ENCODE measurements at regions not wholly inside any gene's neighbourhood (a gene's known extent, or its start where the extent isn't known, plus 50 kb on each side); places are given as distances from the start of the nearest gene placed in this dataset.

GRCh38 chr3:74445541-74445940 lies 168.9 kb downstream of the CNTN3 start:
- 68 to 70% methylated on average over 1 of the region's 1 CpG for WGBS, 2 donors
- ATAC-seq (ENCODE audit: insufficient read depth, low FRiP score): no peak
- H3K4me3 ChIP-seq: no peak overlapping the region
- H3K36me3 ChIP-seq (ENCODE audit: control insufficient read depth in 4 of 4, insufficient read depth in 4 of 4, low read length in 4 of 4): no peaks in the 10 kb centered on the region
- TF ChIP-seq CTCF (IDR thresholded peaks at IDR 0.05; ENCODE audit: control extremely low read depth, extremely low read depth): no peak
- DNase-seq: no peak
- no peaks in the 10 kb centered on the region for H3K27me3 ChIP-seq (ENCODE audit: control insufficient read depth in 3 of 3, insufficient read depth in 3 of 3, low read length in 2 of 3)
- H3K27ac ChIP-seq (ENCODE audit: low read depth in 1 of 2, low read length in 1 of 2): no peak overlapping the region
- no peak overlapping the region for H3K9ac ChIP-seq (ENCODE audit: insufficient read depth in 1 of 2, low read length in 2 of 2)
- no peaks in the 10 kb centered on the region for H3K9me3 ChIP-seq (ENCODE audit: control insufficient read depth in 4 of 4, insufficient read depth in 3 of 4, low read length in 3 of 4)
- peaks cover 0 to 2% (median 0%) of the 10 kb centered on the region in 5 donors for H3K4me1 ChIP-seq (ENCODE audit: control insufficient read depth in 5 of 5, insufficient read depth in 5 of 5, low read length in 5 of 5)

- H3K27me3 ChIP-seq (ENCODE audit: control insufficient read depth in 3 of 3, insufficient read depth in 3 of 3, low read length in 2 of 3): no peaks in the 10 kb centered on the region
- H3K27ac ChIP-seq (ENCODE audit: low read depth in 1 of 2, low read length in 1 of 2): no peak overlapping the region
- H3K4me3 ChIP-seq: no peak overlapping the region
- ATAC-seq (ENCODE audit: insufficient read depth, low FRiP score): no peak
- DNase-seq: no peak
- no peaks in the 10 kb centered on the region for H3K9me3 ChIP-seq (ENCODE audit: control insufficient read depth in 4 of 4, insufficient read depth in 3 of 4, low read length in 3 of 4)
- H3K36me3 ChIP-seq (ENCODE audit: control insufficient read depth in 4 of 4, insufficient read depth in 4 of 4, low read length in 4 of 4): no peaks in the 10 kb centered on the region
- no peak for TF ChIP-seq CTCF (IDR thresholded peaks at IDR 0.05; ENCODE audit: control extremely low read depth, extremely low read depth)
- no peak overlapping the region for H3K9ac ChIP-seq (ENCODE audit: insufficient read depth in 1 of 2, low read length in 2 of 2)
- H3K4me1 ChIP-seq (ENCODE audit: control insufficient read depth in 5 of 5, insufficient read depth in 5 of 5, low read length in 5 of 5): peaks cover 0 to 2% (median 0%) of the 10 kb centered on the region in 5 donors
Measured at GRCh38 chr3:74443102-74443501, 171.4 kb downstream of the CNTN3 start.

GRCh38 chr3:74442683-74443082 lies 171.8 kb downstream of the CNTN3 start:
- H3K27me3 ChIP-seq (ENCODE audit: control insufficient read depth in 3 of 3, insufficient read depth in 3 of 3, low read length in 2 of 3): no peaks in the 10 kb centered on the region
- no peak for TF ChIP-seq CTCF (IDR thresholded peaks at IDR 0.05; ENCODE audit: control extremely low read depth, extremely low read depth)
- DNase-seq (no peak), ATAC-seq (ENCODE audit: insufficient read depth, low FRiP score) (no peak)
- no peak overlapping the region for H3K4me3 ChIP-seq
- no peaks in the 10 kb centered on the region for H3K9me3 ChIP-seq (ENCODE audit: control insufficient read depth in 4 of 4, insufficient read depth in 3 of 4, low read length in 3 of 4)
- H3K9ac ChIP-seq (ENCODE audit: insufficient read depth in 1 of 2, low read length in 2 of 2): no peak overlapping the region
- H3K36me3 ChIP-seq (ENCODE audit: control insufficient read depth in 4 of 4, insufficient read depth in 4 of 4, low read length in 4 of 4): no peaks in the 10 kb centered on the region
- no peak overlapping the region for H3K27ac ChIP-seq (ENCODE audit: low read depth in 1 of 2, low read length in 1 of 2)
- peaks cover 0 to 2% (median 0%) of the 10 kb centered on the region in 5 donors for H3K4me1 ChIP-seq (ENCODE audit: control insufficient read depth in 5 of 5, insufficient read depth in 5 of 5, low read length in 5 of 5)

- Histone ChIP-seq H3K4me3 (no peak overlapping the region), H3K9me3 (ENCODE audit: control insufficient read depth in 4 of 4, insufficient read depth in 3 of 4, low read length in 3 of 4) (no peaks in the 10 kb centered on the region), H3K36me3 (ENCODE audit: control insufficient read depth in 4 of 4, insufficient read depth in 4 of 4, low read length in 4 of 4) (no peaks in the 10 kb centered on the region), H3K9ac (ENCODE audit: insufficient read depth in 1 of 2, low read length in 2 of 2) (no peak overlapping the region), H3K4me1 (ENCODE audit: control insufficient read depth in 5 of 5, insufficient read depth in 5 of 5, low read length in 5 of 5) (peaks cover 0 to 2% (median 0%) of the 10 kb centered on the region in 5 donors), H3K27me3 (ENCODE audit: control insufficient read depth in 3 of 3, insufficient read depth in 3 of 3, low read length in 2 of 3) (no peaks in the 10 kb centered on the region), H3K27ac (ENCODE audit: low read depth in 1 of 2, low read length in 1 of 2) (no peak overlapping the region)
- no peak for ATAC-seq (ENCODE audit: insufficient read depth, low FRiP score)
- no peak for TF ChIP-seq CTCF (IDR thresholded peaks at IDR 0.05; ENCODE audit: control extremely low read depth, extremely low read depth)
- 28 to 62% methylated on average over 2 of the region's 2 CpGs for WGBS, 2 donors
- no peak for DNase-seq
Measured at GRCh38 chr3:74442068-74442467, 172.4 kb downstream of the CNTN3 start.

Measured in lung (tissue), 11 donors.